GM12878 (cell line): ENCODE measurements at regions not wholly inside any gene's neighbourhood (a gene's known extent, or its start where the extent isn't known, plus 50 kb on each side); places are given as distances from the start of the nearest gene placed in this dataset.

Source experiments
- ATAC-seq: fragments of 200-7000 bp; cut with Tn5 transposase; 3 replicates; pipeline ENCODE4 v1.9.1; 2020; ENCODE audit warnings: mild to moderate bottlenecking, moderate library complexity
- BruUV-seq: library from RNA; stranded (reverse); fragments of 400-500 nt; replicated peaks from 2 replicates; lab custom pipeline; 2021; lab: Mats Ljungman, UMichigan
- CTCF ChIA-PET: fragments of 300-600 bp; sonication (Branson Sonifier 250); formaldehyde crosslinking; extraction: SDS; loops from one replicate; lab custom pipeline; 2021; ENCODE audit warnings: inconsistent platforms; lab: Yijun Ruan, JAX
- POLR2A ChIA-PET: fragments of 350-600 bp; formaldehyde crosslinking; extraction: SDS; loops from one replicate; lab custom pipeline; 2021; ENCODE audit warnings: inconsistent platforms; lab: Charles Lee
- RAD21 ChIA-PET: fragments of 300-600 bp; sonication (Branson Sonifier 250); formaldehyde crosslinking; loops from one replicate; lab custom pipeline; 2023; ENCODE audit warnings: antibody characterized with exemption; ENCODE audit not compliant: unreplicated experiment; lab: Charles Lee
- SMC1A ChIA-PET: fragments of 300-600 bp; sonication (Branson Sonifier 250); formaldehyde crosslinking; loops from one replicate; lab custom pipeline; 2023; ENCODE audit not compliant: unreplicated experiment, uncharacterized antibody; lab: Charles Lee
- DNase-seq: peaks from one replicate; pipeline ENCODE4 v3.0.0-alpha.2; 2011; ENCODE audit warnings: low read depth, low spot score
- FAIRE-seq: peaks from 3 replicates; lab custom pipeline; 2011; peaks lifted over from hg19 to GRCh38; lab: Jason Lieb, UNC
- H2AFZ ChIP-seq: 2 replicates; pipeline ENCODE4 v1.6.0; 2011; ENCODE audit warnings: low read depth, low read length, control low read depth; ENCODE audit not compliant: control insufficient read depth
- H3K27ac ChIP-seq: 2 replicates; pipeline ENCODE4 v1.5.1; 2011; ENCODE audit warnings: control low read depth; ENCODE audit not compliant: control insufficient read depth, insufficient read depth
- H3K27me3 ChIP-seq, 2 experiments: replicated peaks in 1 of 2; 2 replicates each; pipeline versions ENCODE4 v1.6.0 to v1.6.1; 2011; ENCODE audit warnings: low read length in 1 of 2; ENCODE audit not compliant: control insufficient read depth in 2 of 2, insufficient read depth in 2 of 2
- H3K36me3 ChIP-seq, 2 experiments: 2 replicates each; pipeline ENCODE4 v1.5.1; 2011; ENCODE audit warnings: low read length in 1 of 2; ENCODE audit not compliant: control insufficient read depth in 2 of 2, insufficient read depth in 2 of 2
- H3K4me1 ChIP-seq: 2 replicates; pipeline ENCODE4 v1.6.1; 2011; ENCODE audit warnings: mild to moderate bottlenecking, low read length, moderate library complexity, mixed read lengths; ENCODE audit not compliant: control insufficient read depth, insufficient read depth
- H3K4me2 ChIP-seq: 2 replicates; pipeline ENCODE4 v1.6.0; 2011; ENCODE audit warnings: control low read depth; ENCODE audit not compliant: control insufficient read depth, insufficient read depth
- H3K4me3 ChIP-seq: fragments of 200-600 bp; sonication (generic); 2 replicates; pipeline ENCODE4 v1.5.1; 2016
- H3K79me2 ChIP-seq: 2 replicates; pipeline ENCODE4 v1.6.0; 2011; ENCODE audit warnings: low read length; ENCODE audit not compliant: control insufficient read depth, insufficient read depth
- H3K9ac ChIP-seq: 2 replicates; pipeline ENCODE4 v1.8.0; 2011; ENCODE audit warnings: low read length, control low read depth, mixed read lengths; ENCODE audit not compliant: control insufficient read depth, insufficient read depth
- H3K9me3 ChIP-seq: replicated peaks from 3 replicates; pipeline ENCODE4 v1.5.1; 2011; ENCODE audit warnings: mild to moderate bottlenecking, low read length; ENCODE audit not compliant: control insufficient read depth, insufficient read depth
- H4K20me1 ChIP-seq: 2 replicates; pipeline ENCODE4 v1.6.0; 2011; ENCODE audit not compliant: control insufficient read depth, insufficient read depth
- CEBPB ChIP-seq, 2 experiments: fragments of 150-350 bp in 1 of 2; IDR thresholded peaks; 2 replicates each; pipeline ENCODE4 v1.6.1; 2012 to 2014; ENCODE audit warnings: low read depth in 2 of 2, low read length in 2 of 2, borderline replicate concordance in 1 of 2, inconsistent platforms in 1 of 2
- CHD4 ChIP-seq: fragments of 200-600 bp; sonication (generic); IDR thresholded peaks from 2 replicates; pipeline ENCODE4 v1.6.1; 2016; ENCODE audit warnings: mild to moderate bottlenecking
- EZH2 ChIP-seq: IDR thresholded peaks from 2 replicates; pipeline ENCODE4 v1.6.1; 2012; ENCODE audit warnings: low read depth, mild to moderate bottlenecking, control low read depth, inconsistent platforms, low read length, borderline replicate concordance; ENCODE audit not compliant: control insufficient read depth
- KAT2A ChIP-seq: conservative IDR thresholded peaks from 2 replicates; pipeline ENCODE4 v1.6.1; 2011; ENCODE audit warnings: low read depth, low read length; ENCODE audit not compliant: control insufficient read depth
- KDM1A ChIP-seq: fragments of 200-600 bp; sonication (generic); IDR thresholded peaks from 2 replicates; pipeline ENCODE4 v1.6.1; 2016; ENCODE audit warnings: borderline replicate concordance
- LARP7 ChIP-seq: fragments of 450-650 bp; IDR thresholded peaks from 2 replicates; pipeline ENCODE4 v1.6.1; 2017; ENCODE audit warnings: mild to moderate bottlenecking
- MYC ChIP-seq: IDR thresholded peaks from 2 replicates; pipeline ENCODE4 v1.6.1; 2011; ENCODE audit warnings: mild to moderate bottlenecking, low read length, moderate library complexity, inconsistent platforms; ENCODE audit not compliant: insufficient read depth, insufficient replicate concordance, insufficient read length, severe bottlenecking
- SPI1 ChIP-seq: IDR thresholded peaks from 2 replicates; pipeline ENCODE4 v1.6.1; 2011; ENCODE audit warnings: low read depth, mild to moderate bottlenecking, low read length, moderate library complexity, borderline replicate concordance; ENCODE audit not compliant: insufficient read depth
- YY1 ChIP-seq: IDR thresholded peaks from 2 replicates; pipeline ENCODE4 v1.6.1; 2011; ENCODE audit warnings: low read depth, mild to moderate bottlenecking, low read length
- ZNF217 ChIP-seq: fragments of 450-650 bp; IDR thresholded peaks from 2 replicates; pipeline ENCODE4 v1.6.1; 2017; ENCODE audit warnings: antibody characterized with exemption, mild to moderate bottlenecking
- WGBS: methylation state at CpG from one replicate; pipeline ENCODE4 v1.1.6; 2016; ENCODE audit warnings: low lambda C conversion rate; ENCODE audit not compliant: insufficient replicate concordance, insufficient coverage; ENCODE audit errors: missing lambda C conversion rate; 5-methylcytosine and 5-hydroxymethylcytosine counted together
- in situ Hi-C: fragments of 300-500 bp; cut with MboI; formaldehyde crosslinking; loops from 9 replicates; pipeline ENCODE4 v1.14.3; 2018; ENCODE audit warnings: mixed read lengths
- intact Hi-C: fragments of 100-400 bp; cut with micrococcal nuclease; formaldehyde crosslinking; loops from one replicate; pipeline ENCODE4 v1.14.2; 2022; ENCODE audit not compliant: unreplicated experiment
- TF ChIP-seq, protein P1 (sequence below): IDR thresholded peaks from 2 replicates; pipeline ENCODE4 v1.6.1; 2012; ENCODE audit warnings: improper control_type of control experiment, low read depth, low read length; ENCODE audit not compliant: insufficient replicate concordance
- TF ChIP-seq, protein P2 (sequence below): fragments of 450-650 bp; IDR thresholded peaks from 2 replicates; pipeline ENCODE4 v1.6.1; 2017; ENCODE audit warnings: mild to moderate bottlenecking, moderate library complexity

DNA sequence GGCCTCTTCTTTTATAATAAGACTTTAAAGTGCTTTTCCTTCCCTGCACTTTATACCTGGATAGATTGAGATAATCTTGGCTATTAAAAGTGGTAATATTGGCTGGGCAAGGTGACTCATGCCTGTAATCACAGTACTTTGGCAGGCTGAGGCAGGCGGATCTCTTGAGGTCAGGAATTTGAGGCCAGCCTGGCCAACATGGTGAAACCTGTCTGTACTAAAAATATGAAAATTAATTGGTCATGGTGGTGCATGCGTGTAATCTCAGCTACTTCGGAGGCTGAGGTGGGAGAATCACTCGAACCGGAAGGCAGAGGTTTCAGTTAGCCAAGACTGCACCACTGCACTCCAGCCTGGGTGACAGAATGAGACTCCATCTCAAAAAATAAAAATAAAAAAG, 197.1 kb upstream of the RGS17 start:
- CTCF ChIA-PET = no interaction called here

More for the DNA sequence above, 197.1 kb upstream of the RGS17 start:
- Histone ChIP-seq H3K4me3 (no peak overlapping the region), H3K9me3 (no peaks in the 10 kb centered on the region), H3K27ac (no peak overlapping the region), H3K4me2 (no peak overlapping the region), H3K9ac (no peak overlapping the region), H3K4me1 (no peaks in the 10 kb centered on the region), H2AFZ (no peak overlapping the region), H4K20me1 (no peaks in the 10 kb centered on the region), H3K79me2 (no peaks in the 10 kb centered on the region), H3K27me3 (no peaks in the 10 kb centered on the region), H3K36me3 (no peaks in the 10 kb centered on the region)
- in situ Hi-C loops = no loop called here
- ChIA-PET POLR2A (no interaction called here), RAD21 (no interaction called here), SMC1A (no interaction called here)
- no peak for FAIRE-seq
- 48% methylated on average over 5 of the region's 5 CpGs for WGBS
- TF ChIP-seq KAT2A = no peak
- TF ChIP-seq, protein P1, sequence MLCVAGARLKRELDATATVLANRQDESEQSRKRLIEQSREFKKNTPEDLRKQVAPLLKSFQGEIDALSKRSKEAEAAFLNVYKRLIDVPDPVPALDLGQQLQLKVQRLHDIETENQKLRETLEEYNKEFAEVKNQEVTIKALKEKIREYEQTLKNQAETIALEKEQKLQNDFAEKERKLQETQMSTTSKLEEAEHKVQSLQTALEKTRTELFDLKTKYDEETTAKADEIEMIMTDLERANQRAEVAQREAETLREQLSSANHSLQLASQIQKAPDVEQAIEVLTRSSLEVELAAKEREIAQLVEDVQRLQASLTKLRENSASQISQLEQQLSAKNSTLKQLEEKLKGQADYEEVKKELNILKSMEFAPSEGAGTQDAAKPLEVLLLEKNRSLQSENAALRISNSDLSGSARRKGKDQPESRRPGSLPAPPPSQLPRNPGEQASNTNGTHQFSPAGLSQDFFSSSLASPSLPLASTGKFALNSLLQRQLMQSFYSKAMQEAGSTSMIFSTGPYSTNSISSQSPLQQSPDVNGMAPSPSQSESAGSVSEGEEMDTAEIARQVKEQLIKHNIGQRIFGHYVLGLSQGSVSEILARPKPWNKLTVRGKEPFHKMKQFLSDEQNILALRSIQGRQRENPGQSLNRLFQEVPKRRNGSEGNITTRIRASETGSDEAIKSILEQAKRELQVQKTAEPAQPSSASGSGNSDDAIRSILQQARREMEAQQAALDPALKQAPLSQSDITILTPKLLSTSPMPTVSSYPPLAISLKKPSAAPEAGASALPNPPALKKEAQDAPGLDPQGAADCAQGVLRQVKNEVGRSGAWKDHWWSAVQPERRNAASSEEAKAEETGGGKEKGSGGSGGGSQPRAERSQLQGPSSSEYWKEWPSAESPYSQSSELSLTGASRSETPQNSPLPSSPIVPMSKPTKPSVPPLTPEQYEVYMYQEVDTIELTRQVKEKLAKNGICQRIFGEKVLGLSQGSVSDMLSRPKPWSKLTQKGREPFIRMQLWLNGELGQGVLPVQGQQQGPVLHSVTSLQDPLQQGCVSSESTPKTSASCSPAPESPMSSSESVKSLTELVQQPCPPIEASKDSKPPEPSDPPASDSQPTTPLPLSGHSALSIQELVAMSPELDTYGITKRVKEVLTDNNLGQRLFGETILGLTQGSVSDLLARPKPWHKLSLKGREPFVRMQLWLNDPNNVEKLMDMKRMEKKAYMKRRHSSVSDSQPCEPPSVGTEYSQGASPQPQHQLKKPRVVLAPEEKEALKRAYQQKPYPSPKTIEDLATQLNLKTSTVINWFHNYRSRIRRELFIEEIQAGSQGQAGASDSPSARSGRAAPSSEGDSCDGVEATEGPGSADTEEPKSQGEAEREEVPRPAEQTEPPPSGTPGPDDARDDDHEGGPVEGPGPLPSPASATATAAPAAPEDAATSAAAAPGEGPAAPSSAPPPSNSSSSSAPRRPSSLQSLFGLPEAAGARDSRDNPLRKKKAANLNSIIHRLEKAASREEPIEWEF = no peak
- TF ChIP-seq, protein P2, sequence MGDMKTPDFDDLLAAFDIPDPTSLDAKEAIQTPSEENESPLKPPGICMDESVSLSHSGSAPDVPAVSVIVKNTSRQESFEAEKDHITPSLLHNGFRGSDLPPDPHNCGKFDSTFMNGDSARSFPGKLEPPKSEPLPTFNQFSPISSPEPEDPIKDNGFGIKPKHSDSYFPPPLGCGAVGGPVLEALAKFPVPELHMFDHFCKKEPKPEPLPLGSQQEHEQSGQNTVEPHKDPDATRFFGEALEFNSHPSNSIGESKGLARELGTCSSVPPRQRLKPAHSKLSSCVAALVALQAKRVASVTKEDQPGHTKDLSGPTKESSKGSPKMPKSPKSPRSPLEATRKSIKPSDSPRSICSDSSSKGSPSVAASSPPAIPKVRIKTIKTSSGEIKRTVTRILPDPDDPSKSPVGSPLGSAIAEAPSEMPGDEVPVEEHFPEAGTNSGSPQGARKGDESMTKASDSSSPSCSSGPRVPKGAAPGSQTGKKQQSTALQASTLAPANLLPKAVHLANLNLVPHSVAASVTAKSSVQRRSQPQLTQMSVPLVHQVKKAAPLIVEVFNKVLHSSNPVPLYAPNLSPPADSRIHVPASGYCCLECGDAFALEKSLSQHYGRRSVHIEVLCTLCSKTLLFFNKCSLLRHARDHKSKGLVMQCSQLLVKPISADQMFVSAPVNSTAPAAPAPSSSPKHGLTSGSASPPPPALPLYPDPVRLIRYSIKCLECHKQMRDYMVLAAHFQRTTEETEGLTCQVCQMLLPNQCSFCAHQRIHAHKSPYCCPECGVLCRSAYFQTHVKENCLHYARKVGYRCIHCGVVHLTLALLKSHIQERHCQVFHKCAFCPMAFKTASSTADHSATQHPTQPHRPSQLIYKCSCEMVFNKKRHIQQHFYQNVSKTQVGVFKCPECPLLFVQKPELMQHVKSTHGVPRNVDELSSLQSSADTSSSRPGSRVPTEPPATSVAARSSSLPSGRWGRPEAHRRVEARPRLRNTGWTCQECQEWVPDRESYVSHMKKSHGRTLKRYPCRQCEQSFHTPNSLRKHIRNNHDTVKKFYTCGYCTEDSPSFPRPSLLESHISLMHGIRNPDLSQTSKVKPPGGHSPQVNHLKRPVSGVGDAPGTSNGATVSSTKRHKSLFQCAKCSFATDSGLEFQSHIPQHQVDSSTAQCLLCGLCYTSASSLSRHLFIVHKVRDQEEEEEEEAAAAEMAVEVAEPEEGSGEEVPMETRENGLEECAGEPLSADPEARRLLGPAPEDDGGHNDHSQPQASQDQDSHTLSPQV = no peak
- no peak for TF ChIP-seq CHD4
- TF ChIP-seq CEBPB (IDR thresholded peaks at IDR 0.05; ENCODE audit: borderline replicate concordance in 1 of 2, low read depth in 2 of 2, low read length in 2 of 2) = no peak
- TF ChIP-seq LARP7 = no peak
- no peak for TF ChIP-seq EZH2
- TF ChIP-seq KDM1A = no peak
- TF ChIP-seq SPI1 = no peak
- no peak for TF ChIP-seq MYC
- TF ChIP-seq ZNF217 = no peak
- TF ChIP-seq YY1 = no peak
- no peak for ATAC-seq
- BruUV-seq = no TSS peak
- intact Hi-C loops = no loop called here
- DNase-seq = no peak
